ENCODE measurements at regions not wholly inside any gene's neighbourhood (a gene's known extent, or its start where the extent isn't known, plus 50 kb on each side); places are given as distances from the start of the nearest gene placed in this dataset.

GRCh38 chr3:72284471-72284870 lies 499.5 kb upstream of the PROK2 start:
- H3K27me3 ChIP-seq (ENCODE audit: insufficient read depth, low read length), result peaks cover 38% of the 10 kb centered on the region
- H3K9me3 ChIP-seq (ENCODE audit: insufficient read depth, low read depth, low read length), result peaks cover 9% of the 10 kb centered on the region
- H2AFZ ChIP-seq (ENCODE audit: low read depth, low read length), result no peak overlapping the region
- no peak overlapping the region for H3K4me3 ChIP-seq (ENCODE audit: insufficient read depth, low read depth, low read length)
- H3K4me1 ChIP-seq (ENCODE audit: insufficient read depth, low read length), result peaks cover 11% of the 10 kb centered on the region
- no peak overlapping the region for H3K4me2 ChIP-seq (ENCODE audit: low read length)
- no peak for TF ChIP-seq EZH2 (IDR thresholded peaks at IDR 0.05; ENCODE audit: insufficient read depth, low read length)
- TF ChIP-seq, protein P1, sequence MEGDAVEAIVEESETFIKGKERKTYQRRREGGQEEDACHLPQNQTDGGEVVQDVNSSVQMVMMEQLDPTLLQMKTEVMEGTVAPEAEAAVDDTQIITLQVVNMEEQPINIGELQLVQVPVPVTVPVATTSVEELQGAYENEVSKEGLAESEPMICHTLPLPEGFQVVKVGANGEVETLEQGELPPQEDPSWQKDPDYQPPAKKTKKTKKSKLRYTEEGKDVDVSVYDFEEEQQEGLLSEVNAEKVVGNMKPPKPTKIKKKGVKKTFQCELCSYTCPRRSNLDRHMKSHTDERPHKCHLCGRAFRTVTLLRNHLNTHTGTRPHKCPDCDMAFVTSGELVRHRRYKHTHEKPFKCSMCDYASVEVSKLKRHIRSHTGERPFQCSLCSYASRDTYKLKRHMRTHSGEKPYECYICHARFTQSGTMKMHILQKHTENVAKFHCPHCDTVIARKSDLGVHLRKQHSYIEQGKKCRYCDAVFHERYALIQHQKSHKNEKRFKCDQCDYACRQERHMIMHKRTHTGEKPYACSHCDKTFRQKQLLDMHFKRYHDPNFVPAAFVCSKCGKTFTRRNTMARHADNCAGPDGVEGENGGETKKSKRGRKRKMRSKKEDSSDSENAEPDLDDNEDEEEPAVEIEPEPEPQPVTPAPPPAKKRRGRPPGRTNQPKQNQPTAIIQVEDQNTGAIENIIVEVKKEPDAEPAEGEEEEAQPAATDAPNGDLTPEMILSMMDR (IDR thresholded peaks at IDR 0.05; ENCODE audit: insufficient read depth, low read depth, low read length), result no peak
- Mint-ChIP-seq H3K4me1 (ENCODE audit: low read depth, unreplicated experiment) (peaks cover 3% of the 10 kb centered on the region), H3K36me3 (ENCODE audit: low read depth, unreplicated experiment) (peaks cover 4% of the 10 kb centered on the region), H3K27ac (ENCODE audit: unreplicated experiment) (no peak overlapping the region), H3K27me3 (ENCODE audit: low read depth, unreplicated experiment) (peaks cover 47% of the 10 kb centered on the region), H3K4me3 (ENCODE audit: unreplicated experiment) (no peak overlapping the region), H3K9me3 (ENCODE audit: unreplicated experiment) (peaks cover 5% of the 10 kb centered on the region)
- H3K9ac ChIP-seq (ENCODE audit: low read length), result no peak overlapping the region
- no peaks in the 10 kb centered on the region for H3K36me3 ChIP-seq (ENCODE audit: insufficient read depth, low read length)
- no peak for DNase-seq (ENCODE audit: low read depth)
- no peak for FAIRE-seq
- H3K79me2 ChIP-seq (ENCODE audit: insufficient read depth, low read length), result no peaks in the 10 kb centered on the region
- H4K20me1 ChIP-seq (ENCODE audit: insufficient read depth, low read length), result no peaks in the 10 kb centered on the region
- H3K27ac ChIP-seq (ENCODE audit: low read depth, low read length), result no peak overlapping the region

DNA sequence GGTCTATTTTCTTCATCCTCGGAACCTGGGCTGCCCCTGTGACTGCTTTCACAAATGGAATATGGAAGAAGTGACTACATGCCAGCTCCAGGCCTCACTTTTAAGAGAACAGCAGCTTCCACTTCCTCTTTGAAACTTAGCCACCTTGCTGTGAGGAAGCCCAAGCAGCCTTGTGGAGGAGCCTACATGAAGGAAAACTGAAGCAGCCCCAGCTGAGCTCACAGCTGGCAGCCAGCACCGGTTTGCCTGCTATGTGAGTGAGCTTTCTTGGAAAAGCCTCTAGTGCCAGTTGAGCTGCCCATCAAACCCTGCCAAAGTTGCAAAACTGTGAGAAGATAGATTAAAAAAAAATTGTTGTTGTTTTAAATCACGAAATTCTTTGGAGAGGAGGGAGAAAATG lies 498.0 kb upstream of the PROK2 start:
- Mint-ChIP-seq H3K4me1 (ENCODE audit: low read depth, unreplicated experiment) (no peaks in the 10 kb centered on the region), H3K9me3 (ENCODE audit: unreplicated experiment) (peaks cover 5% of the 10 kb centered on the region), H3K27ac (ENCODE audit: unreplicated experiment) (no peak overlapping the region), H3K4me3 (ENCODE audit: unreplicated experiment) (no peak overlapping the region), H3K36me3 (ENCODE audit: low read depth, unreplicated experiment) (peaks cover 4% of the 10 kb centered on the region), H3K27me3 (ENCODE audit: low read depth, unreplicated experiment) (peaks cover 39% of the 10 kb centered on the region)
- TF ChIP-seq, protein P1 (IDR thresholded peaks at IDR 0.05; ENCODE audit: insufficient read depth, low read depth, low read length), result no peak
- TF ChIP-seq EZH2 (IDR thresholded peaks at IDR 0.05; ENCODE audit: insufficient read depth, low read length), result no peak
- Histone ChIP-seq H3K9me3 (ENCODE audit: insufficient read depth, low read depth, low read length) (peaks cover 9% of the 10 kb centered on the region), H4K20me1 (ENCODE audit: insufficient read depth, low read length) (no peaks in the 10 kb centered on the region), H3K79me2 (ENCODE audit: insufficient read depth, low read length) (no peaks in the 10 kb centered on the region), H3K36me3 (ENCODE audit: insufficient read depth, low read length) (no peaks in the 10 kb centered on the region), H3K4me3 (ENCODE audit: insufficient read depth, low read depth, low read length) (no peak overlapping the region), H3K4me1 (ENCODE audit: insufficient read depth, low read length) (no peaks in the 10 kb centered on the region), H3K27ac (ENCODE audit: low read depth, low read length) (no peak overlapping the region), H3K27me3 (ENCODE audit: insufficient read depth, low read length) (peaks cover 38% of the 10 kb centered on the region), H3K9ac (ENCODE audit: low read length) (no peak overlapping the region), H3K4me2 (ENCODE audit: low read length) (no peak overlapping the region), H2AFZ (ENCODE audit: low read depth, low read length) (no peak overlapping the region)
- no peak for FAIRE-seq
- DNase-seq (ENCODE audit: low read depth), result no peak

GRCh38 chr3:72281551-72281950 lies 496.6 kb upstream of the PROK2 start:
- TF ChIP-seq EZH2 (IDR thresholded peaks at IDR 0.05; ENCODE audit: insufficient read depth, low read length), result no peak
- TF ChIP-seq, protein P1 (IDR thresholded peaks at IDR 0.05; ENCODE audit: insufficient read depth, low read depth, low read length), result no peak
- H3K27me3 ChIP-seq (ENCODE audit: insufficient read depth, low read length), result peaks cover 31% of the 10 kb centered on the region
- H3K9ac ChIP-seq (ENCODE audit: low read length), result no peak overlapping the region
- no peaks in the 10 kb centered on the region for H3K4me1 ChIP-seq (ENCODE audit: insufficient read depth, low read length)
- H4K20me1 ChIP-seq (ENCODE audit: insufficient read depth, low read length), result no peaks in the 10 kb centered on the region
- Mint-ChIP-seq H3K4me3 (ENCODE audit: unreplicated experiment) (no peak overlapping the region), H3K27me3 (ENCODE audit: low read depth, unreplicated experiment) (peaks cover 30% of the 10 kb centered on the region), H3K9me3 (ENCODE audit: unreplicated experiment) (peaks cover 5% of the 10 kb centered on the region), H3K36me3 (ENCODE audit: low read depth, unreplicated experiment) (peaks cover 4% of the 10 kb centered on the region), H3K4me1 (ENCODE audit: low read depth, unreplicated experiment) (no peaks in the 10 kb centered on the region), H3K27ac (ENCODE audit: unreplicated experiment) (no peak overlapping the region)
- H3K4me3 ChIP-seq (ENCODE audit: insufficient read depth, low read depth, low read length), result no peak overlapping the region
- H2AFZ ChIP-seq (ENCODE audit: low read depth, low read length), result no peak overlapping the region
- no peak for FAIRE-seq
- no peaks in the 10 kb centered on the region for H3K36me3 ChIP-seq (ENCODE audit: insufficient read depth, low read length)
- DNase-seq (ENCODE audit: low read depth), result no peak
- H3K79me2 ChIP-seq (ENCODE audit: insufficient read depth, low read length), result no peaks in the 10 kb centered on the region
- peaks cover 9% of the 10 kb centered on the region for H3K9me3 ChIP-seq (ENCODE audit: insufficient read depth, low read depth, low read length)
- no peak overlapping the region for H3K4me2 ChIP-seq (ENCODE audit: low read length)
- no peak overlapping the region for H3K27ac ChIP-seq (ENCODE audit: low read depth, low read length)

All from astrocyte (in vitro differentiated cells and primary cell).